Activated T-cell treated with anti-CD3 and anti-CD28 coated beads, Interleukin-2, amount 50 U/mL, for 48 hours (primary cell): ENCODE measurements at regions not wholly inside any gene's neighbourhood (a gene's known extent, or its start where the extent isn't known, plus 50 kb on each side); places are given as distances from the start of the nearest gene placed in this dataset.

Experiments
- DNase-seq, 2 experiments: peaks; one replicate each; pipeline ENCODE4 v3.0.0-alpha.2; 2020

DNA sequence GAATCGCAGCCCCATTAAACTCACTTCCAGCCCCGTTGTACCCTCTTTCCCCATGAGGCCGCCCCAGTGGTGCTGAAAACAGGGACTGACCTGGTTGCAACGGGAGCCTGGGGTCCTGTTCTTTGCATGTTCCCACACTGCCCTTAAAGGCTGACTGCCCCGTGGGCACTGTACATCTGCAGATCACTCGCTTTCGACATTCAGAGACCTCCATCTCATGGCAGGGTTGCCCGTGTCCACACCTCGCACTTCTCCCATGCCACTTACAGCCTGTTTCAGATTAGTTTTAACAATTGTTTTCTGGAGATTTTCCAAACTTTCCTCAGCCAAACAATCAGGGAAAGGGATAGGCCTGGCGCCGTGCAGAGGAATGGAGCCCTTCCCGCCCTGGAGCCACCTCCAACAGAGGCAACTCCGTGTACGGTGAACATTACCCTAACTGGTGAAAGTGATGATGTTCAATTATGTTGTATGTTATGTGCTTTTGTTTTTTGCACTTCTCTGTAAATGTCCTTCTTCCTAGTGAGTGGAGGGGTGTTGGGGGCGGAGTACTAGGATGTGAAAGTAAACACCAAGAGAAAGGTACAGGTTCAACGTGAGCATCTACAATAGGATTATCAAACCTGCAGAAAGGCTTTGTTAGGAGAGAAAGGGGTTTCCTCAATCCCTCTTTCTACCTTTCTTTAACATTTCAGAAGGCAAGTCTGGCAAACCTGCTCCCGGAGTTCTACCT, 262.8 kb downstream of the FOXO1 start:
- DNase-seq = no peak

GRCh38 chr13:40404407-40404806, 262.0 kb downstream of the FOXO1 start:
- no peak for DNase-seq

- no peak for DNase-seq
Measured at GRCh38 chr13:40404967-40405716, 261.3 kb downstream of the FOXO1 start.

GRCh38 chr13:40406405-40407120, 259.9 kb downstream of the FOXO1 start:
- no peak for DNase-seq

DNA sequence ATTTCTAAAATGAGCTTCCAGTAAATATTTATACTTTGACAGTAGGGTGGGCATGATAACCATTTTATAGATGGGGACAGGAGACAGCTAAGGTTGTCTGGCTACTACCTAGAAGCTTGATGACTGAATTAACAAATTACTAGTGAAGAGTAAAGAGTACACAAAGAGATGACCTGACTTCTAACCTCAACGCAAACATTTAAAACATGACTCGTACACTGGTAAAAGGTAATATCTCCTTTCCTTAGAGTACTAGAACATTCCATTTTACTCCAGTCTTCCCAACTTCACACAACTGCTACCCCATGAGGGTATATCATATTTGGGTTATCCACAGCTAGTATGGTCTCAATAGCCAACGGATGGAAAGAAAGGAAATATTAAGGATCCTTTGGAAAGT, 258.9 kb downstream of the FOXO1 start:
- no peak for DNase-seq

DNA sequence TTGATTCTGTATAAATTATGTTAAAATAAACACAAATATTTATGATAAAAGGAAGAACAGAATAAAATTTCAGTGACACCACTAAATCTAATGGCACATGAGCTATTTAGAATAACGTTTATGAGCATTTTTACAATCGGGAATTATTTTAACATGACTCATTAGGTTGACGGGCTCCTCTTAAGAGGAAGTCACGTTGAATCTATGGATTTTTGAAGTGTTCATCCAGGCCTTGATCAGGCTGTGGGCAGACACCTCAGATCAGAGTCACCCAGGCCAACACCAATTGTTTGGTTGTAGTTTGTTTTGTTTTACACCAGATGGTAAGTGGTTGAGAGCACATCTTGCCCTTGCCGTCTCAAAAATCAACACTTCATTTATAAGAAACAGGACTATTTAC, 257.8 kb downstream of the FOXO1 start:
- DNase-seq = no peak

DNA sequence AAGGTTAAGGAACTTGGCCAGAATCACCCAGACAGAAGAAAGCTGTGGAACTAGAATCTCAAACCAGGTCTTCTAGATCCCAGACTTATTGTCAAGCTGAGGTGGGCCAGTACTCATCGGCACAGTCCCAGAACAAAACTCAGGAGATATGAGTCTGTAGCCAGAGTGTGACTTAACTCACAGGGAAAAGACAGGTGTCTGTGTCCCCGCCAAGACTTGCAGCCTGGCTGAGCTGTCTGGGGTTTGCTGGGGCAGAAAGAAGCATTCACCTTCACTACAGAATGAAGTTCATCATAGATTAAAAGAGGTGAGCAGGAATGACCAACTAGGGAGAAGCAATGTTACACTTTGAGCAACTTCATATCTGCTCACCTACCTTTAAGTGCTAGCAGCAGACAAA, 257.2 kb downstream of the FOXO1 start:
- DNase-seq = no peak

GRCh38 chr13:40410315-40410714, 256.1 kb downstream of the FOXO1 start:
- DNase-seq = no peak

- DNase-seq = no peak
Measured at GRCh38 chr13:40420160-40420740, 246.2 kb downstream of the FOXO1 start.

DNA sequence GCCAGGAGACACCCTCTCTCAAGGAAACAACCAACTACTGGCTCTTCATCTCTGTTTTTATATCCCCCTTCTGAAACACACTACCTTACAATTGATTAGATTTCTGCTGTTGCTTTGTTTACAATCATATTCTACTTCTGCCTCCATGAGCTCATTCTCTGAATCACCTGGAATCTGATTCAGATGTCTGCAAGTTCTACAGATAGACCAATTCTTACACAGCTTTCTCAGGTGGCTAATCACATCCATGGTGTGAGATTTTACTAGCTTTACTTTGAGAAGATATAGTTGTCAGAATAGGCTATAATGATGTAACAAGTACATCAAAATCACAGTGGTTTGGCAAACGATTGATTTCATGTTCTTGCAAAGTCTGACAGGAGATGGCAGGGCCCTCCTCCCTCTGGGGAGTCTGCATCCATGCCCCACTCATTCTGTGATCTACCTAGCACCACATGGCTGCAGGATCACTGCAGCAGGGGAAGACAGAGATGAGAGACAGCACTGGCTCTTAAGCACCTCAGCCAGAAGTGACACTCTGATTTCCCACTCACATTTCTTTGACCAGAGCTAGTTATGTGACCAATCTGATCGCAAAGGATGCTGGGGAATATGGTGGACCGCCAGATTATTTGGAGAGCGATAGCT, 243.7 kb downstream of the FOXO1 start:
- no peak for DNase-seq

- no peak for DNase-seq
Measured at GRCh38 chr13:40428354-40428753, 238.1 kb downstream of the FOXO1 start.

- DNase-seq = no peak
Measured at GRCh38 chr13:40429706-40430545, 236.5 kb downstream of the FOXO1 start.

GRCh38 chr13:40432018-40432978, 234.1 kb downstream of the FOXO1 start:
- DNase-seq = no peak

GRCh38 chr13:40433001-40433400, 233.4 kb downstream of the FOXO1 start:
- no peak for DNase-seq

- DNase-seq = peak; percentile 43 to 55
Measured at GRCh38 chr13:40433577-40433976, 232.9 kb downstream of the FOXO1 start.

GRCh38 chr13:40434516-40435397, 231.7 kb downstream of the FOXO1 start:
- no peak for DNase-seq

GRCh38 chr13:40438022-40438680, 228.3 kb downstream of the FOXO1 start:
- DNase-seq = no peak

GRCh38 chr13:40438999-40439797, 227.2 kb downstream of the FOXO1 start:
- DNase-seq = no peak
